NCI-H2196 treated with DMSO at 0.1 percent for 48 hours (cell line): ENCODE measurements at regions not wholly inside any gene's neighbourhood (a gene's known extent, or its start where the extent isn't known, plus 50 kb on each side); places are given as distances from the start of the nearest gene placed in this dataset.

Experiments
- DNase-seq: peaks from one replicate; lab custom pipeline; 2025; ENCODE audit not compliant: unreplicated experiment; lab: John Stamatoyannopoulos, UW

GRCh38 chr11:116312570-116313391 lies 460.0 kb downstream of the BUD13 start:
- DNase-seq = peak; percentile 95

GRCh38 chr11:116311206-116311605 lies 461.6 kb downstream of the BUD13 start:
- peak; percentile 74 for DNase-seq

GRCh38 chr11:116310698-116311097 lies 462.1 kb downstream of the BUD13 start:
- DNase-seq = no peak

GRCh38 chr11:116310226-116310625 lies 462.6 kb downstream of the BUD13 start:
- DNase-seq = no peak

- DNase-seq = no peak
Measured at GRCh38 chr11:116309446-116309845, 463.3 kb downstream of the BUD13 start.

- no peak for DNase-seq
Measured at GRCh38 chr11:116302756-116303155, 470.0 kb downstream of the BUD13 start.

- no peak for DNase-seq
Measured at GRCh38 chr11:116301141-116301540, 471.6 kb downstream of the BUD13 start.

- no peak for DNase-seq
Measured at GRCh38 chr11:116300232-116300631, 472.6 kb downstream of the BUD13 start.

- no peak for DNase-seq
Measured at GRCh38 chr11:116294630-116295029, 478.2 kb downstream of the BUD13 start.

GRCh38 chr11:116287866-116288265 lies 484.9 kb downstream of the BUD13 start:
- DNase-seq = no peak

- no peak for DNase-seq
Measured at GRCh38 chr11:116285026-116285425, 487.8 kb downstream of the BUD13 start.

GRCh38 chr11:116283300-116283699 lies 489.5 kb downstream of the BUD13 start:
- no peak for DNase-seq

- DNase-seq = no peak
Measured at GRCh38 chr11:116282481-116282880, 490.3 kb downstream of the BUD13 start.

GRCh38 chr11:116281173-116282160 lies 491.3 kb downstream of the BUD13 start:
- DNase-seq = no peak

GRCh38 chr11:116279511-116279910 lies 493.3 kb downstream of the BUD13 start:
- DNase-seq = no peak

GRCh38 chr11:116278076-116278475 lies 494.7 kb downstream of the BUD13 start:
- DNase-seq = no peak

- peak; percentile 14 for DNase-seq
Measured at GRCh38 chr11:116276051-116277044, 496.4 kb downstream of the BUD13 start.

GRCh38 chr11:116275635-116276034 lies 497.2 kb downstream of the BUD13 start:
- DNase-seq = no peak

- DNase-seq = no peak
Measured at GRCh38 chr11:116274521-116274920, 498.3 kb downstream of the BUD13 start.

GRCh38 chr11:116272181-116272789 lies 500.5 kb downstream of the BUD13 start:
- DNase-seq = no peak
